Retinal pigment epithelial cell (primary cell): ENCODE measurements at regions not wholly inside any gene's neighbourhood (a gene's known extent, or its start where the extent isn't known, plus 50 kb on each side); places are given as distances from the start of the nearest gene placed in this dataset.

Experiments used
- DNase-seq: peaks from one replicate; pipeline ENCODE4 v3.0.0-alpha.2; 2010; ENCODE audit warnings: low read depth
- H3K4me3 ChIP-seq: 2 replicates; pipeline ENCODE4 v1.5.1; 2011; ENCODE audit warnings: mild to moderate bottlenecking, low read length, control low read depth, moderate library complexity
- TF ChIP-seq, protein P1 (sequence below): conservative IDR thresholded peaks from 2 replicates; pipeline ENCODE4 v1.5.1; 2011; ENCODE audit warnings: low read depth, low read length, control low read depth, inconsistent platforms

DNA sequence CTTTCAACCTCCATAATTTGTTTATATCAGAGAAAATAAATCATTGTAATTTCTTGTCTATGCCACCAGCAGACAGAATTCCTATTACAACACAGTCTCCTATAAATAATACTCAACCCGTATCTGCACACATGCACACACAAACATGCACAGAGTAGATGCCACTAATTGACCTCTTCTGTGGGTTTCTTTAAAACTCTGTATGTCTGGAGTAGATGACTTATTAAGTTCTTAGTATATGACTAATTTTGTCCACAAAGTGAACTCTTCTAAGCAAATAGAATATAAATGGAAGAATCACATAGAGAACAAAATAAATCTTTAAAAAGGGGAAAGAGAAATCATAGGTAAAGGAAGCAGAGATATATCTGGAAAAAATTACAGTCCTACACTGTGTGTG, 452.3 kb downstream of the MTRR start:
- TF ChIP-seq, protein P1, sequence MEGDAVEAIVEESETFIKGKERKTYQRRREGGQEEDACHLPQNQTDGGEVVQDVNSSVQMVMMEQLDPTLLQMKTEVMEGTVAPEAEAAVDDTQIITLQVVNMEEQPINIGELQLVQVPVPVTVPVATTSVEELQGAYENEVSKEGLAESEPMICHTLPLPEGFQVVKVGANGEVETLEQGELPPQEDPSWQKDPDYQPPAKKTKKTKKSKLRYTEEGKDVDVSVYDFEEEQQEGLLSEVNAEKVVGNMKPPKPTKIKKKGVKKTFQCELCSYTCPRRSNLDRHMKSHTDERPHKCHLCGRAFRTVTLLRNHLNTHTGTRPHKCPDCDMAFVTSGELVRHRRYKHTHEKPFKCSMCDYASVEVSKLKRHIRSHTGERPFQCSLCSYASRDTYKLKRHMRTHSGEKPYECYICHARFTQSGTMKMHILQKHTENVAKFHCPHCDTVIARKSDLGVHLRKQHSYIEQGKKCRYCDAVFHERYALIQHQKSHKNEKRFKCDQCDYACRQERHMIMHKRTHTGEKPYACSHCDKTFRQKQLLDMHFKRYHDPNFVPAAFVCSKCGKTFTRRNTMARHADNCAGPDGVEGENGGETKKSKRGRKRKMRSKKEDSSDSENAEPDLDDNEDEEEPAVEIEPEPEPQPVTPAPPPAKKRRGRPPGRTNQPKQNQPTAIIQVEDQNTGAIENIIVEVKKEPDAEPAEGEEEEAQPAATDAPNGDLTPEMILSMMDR, result no peak
- H3K4me3 ChIP-seq, result no peak overlapping the region
- DNase-seq, result no peak

DNA sequence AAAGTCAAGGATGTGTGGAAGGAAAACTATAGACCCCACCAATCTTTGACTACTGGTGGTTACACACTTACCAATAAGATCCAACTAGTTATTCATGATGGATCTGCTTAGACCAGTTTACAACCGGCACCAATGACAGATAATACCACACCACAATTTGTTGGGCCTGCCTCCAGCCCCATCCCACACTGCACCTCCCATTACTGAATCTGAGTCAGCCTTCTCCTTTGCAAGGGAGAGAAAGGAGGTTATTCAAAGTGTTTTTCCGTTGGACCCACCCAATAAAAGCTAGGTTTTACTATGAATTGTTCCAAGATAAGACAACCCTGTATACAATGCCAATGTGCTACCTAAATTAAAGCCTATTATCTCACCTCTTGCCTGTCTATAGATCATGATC, 453.5 kb downstream of the MTRR start:
- no peak overlapping the region for H3K4me3 ChIP-seq
- TF ChIP-seq, protein P1, result no peak
- DNase-seq, result no peak

DNA sequence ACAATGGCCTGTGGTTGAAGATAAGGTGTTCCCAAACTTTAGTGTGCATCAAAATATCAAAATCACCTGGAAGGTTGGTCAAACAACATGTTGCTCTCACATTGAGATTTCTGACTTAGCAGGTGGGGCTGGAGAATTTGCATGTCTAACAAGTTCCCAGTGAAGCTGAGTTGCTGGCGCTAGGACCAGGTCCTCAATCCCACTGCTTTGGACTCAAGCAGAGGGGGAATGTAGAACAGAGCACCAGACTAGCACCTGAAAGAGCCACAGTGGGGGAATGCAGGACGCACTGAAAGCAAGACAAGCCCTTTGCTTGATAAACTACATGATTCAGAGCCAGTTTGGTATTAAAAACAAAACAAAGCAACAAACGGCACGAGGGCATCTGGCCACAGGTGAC, 458.1 kb downstream of the MTRR start:
- TF ChIP-seq, protein P1, result no peak
- no peak overlapping the region for H3K4me3 ChIP-seq
- no peak for DNase-seq

DNA sequence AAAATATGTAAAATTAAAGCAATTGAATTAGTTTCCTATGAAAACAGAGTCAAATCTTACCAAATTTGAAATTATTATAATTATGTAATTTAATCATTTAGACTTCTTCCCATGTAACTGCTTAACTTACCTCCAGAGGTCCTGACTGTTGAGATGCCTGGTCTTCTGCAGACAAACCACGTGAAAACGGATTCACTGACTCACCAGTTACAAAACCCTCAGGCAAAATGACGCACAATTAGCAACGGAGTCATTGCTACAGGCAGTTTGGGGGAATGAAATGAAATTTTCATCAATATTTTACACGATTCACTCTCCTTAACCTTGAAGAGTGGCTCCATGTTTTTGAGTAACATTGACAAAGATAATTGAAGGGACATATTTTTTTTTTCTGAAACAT, 460.8 kb downstream of the MTRR start:
- TF ChIP-seq, protein P1, result no peak
- H3K4me3 ChIP-seq, result no peak overlapping the region
- DNase-seq, result no peak

DNA sequence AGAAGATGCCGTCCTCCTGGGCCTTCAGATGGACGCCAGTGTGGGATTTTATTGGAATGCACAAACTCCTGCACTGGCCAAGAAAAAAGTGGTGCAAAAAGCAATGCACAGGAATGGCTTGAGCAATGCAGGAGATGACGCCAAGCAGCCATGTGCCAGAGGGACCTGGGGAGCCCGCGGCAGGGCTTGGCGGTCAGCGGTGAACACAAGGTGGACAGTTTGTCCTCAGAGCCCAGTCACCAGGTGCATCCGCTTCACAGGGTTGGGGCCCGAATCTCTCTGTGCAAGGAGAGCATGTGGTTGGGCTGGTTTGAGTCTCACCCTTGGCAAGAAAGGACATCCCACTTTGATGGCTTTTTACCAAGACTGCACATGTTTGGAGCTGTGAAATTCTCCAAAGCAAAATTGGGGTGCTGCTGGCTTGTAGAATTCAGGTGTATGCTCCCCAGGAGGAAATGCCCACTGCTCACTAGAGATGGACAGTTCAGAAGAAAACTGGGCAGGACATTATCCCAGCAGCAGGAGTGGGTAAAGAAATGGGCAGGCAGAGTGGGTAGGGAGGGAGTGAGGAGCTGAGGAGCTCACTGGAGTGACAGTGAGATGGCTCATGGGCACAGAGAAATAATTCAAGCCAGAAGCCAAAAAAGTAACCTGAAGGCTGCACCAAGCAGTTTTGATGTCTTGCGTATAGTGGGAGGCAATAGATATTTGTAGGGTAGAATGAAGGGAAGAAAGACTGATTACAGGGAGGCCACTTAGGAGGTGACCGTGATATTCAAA, 463.9 kb downstream of the MTRR start:
- no peak overlapping the region for H3K4me3 ChIP-seq
- TF ChIP-seq, protein P1, result no peak
- no peak for DNase-seq

DNA sequence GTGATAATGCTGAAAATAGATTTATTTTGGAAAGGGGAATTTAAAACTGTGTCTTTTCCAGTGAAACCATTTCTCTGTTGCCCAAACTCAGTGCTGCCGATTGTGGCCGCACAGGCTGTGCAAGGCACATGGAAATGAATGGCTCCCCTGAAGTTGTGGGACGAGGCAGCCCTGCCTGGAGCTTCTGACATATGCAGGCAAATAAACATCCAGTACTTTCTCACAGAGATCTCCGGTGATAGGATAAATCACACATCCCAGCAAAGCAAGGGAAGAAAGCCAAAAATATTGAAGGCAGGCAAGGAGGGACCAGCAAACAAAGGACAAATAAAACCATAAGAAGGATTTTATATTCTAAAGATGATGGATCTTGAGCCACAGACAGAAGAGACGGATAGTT, 464.5 kb downstream of the MTRR start:
- H3K4me3 ChIP-seq, result no peak overlapping the region
- TF ChIP-seq, protein P1, result no peak
- no peak for DNase-seq

DNA sequence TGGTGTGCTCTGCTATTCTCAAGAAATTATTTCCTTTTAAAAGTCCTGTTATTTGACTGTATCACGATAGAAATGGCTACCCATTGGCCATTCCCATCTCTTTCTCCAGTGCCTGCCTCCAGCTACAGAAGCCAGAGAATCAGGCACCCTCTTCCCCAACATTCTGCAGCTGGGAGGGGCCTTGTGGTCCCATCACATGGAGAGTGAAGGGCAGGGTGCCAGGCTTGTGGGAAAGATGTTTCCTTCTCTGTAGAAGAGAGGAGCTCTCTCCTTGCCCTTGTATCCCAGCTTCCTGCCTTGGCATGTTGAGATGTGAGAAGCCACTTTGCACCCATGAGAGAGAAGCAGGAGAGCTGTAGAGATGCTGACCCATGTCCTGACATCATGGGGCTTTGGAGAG, 465.0 kb downstream of the MTRR start:
- H3K4me3 ChIP-seq, result no peak overlapping the region
- no peak for DNase-seq
- TF ChIP-seq, protein P1, result no peak
